Parathyroid adenoma (tissue), 2 donors: ENCODE measurements at regions not wholly inside any gene's neighbourhood (a gene's known extent, or its start where the extent isn't known, plus 50 kb on each side); places are given as distances from the start of the nearest gene placed in this dataset.
"Not testable (repeated sequence)": the region's sequence is repeated elsewhere in the genome, so short reads cannot be mapped to it uniquely, and the experiment has no call there.

Source experiments
- H2AFZ ChIP-seq: fragments of 300-600 bp; sonication (generic); one replicate; pipeline ENCODE4 v1.7.0; 2017; ENCODE audit warnings: antibody characterized with exemption, mild to moderate bottlenecking
- H3K27ac ChIP-seq: fragments of 300-600 bp; sonication (generic); one replicate; pipeline ENCODE4 v1.7.0; 2017
- H3K27me3 ChIP-seq: fragments of 300-600 bp; sonication (generic); one replicate; pipeline ENCODE4 v1.7.0; 2017; ENCODE audit warnings: low read length; ENCODE audit not compliant: control insufficient read depth, insufficient read depth
- H3K36me3 ChIP-seq: fragments of 300-600 bp; sonication (generic); one replicate; pipeline ENCODE4 v1.7.0; 2017; ENCODE audit warnings: low read length; ENCODE audit not compliant: control insufficient read depth, insufficient read depth
- H3K4me1 ChIP-seq: fragments of 300-600 bp; sonication (generic); one replicate; pipeline ENCODE4 v1.7.0; 2017; ENCODE audit warnings: control low read depth
- H3K4me2 ChIP-seq: fragments of 300-600 bp; sonication (generic); one replicate; pipeline ENCODE4 v1.7.0; 2017; ENCODE audit warnings: low read length
- H3K4me3 ChIP-seq: fragments of 300-600 bp; sonication (generic); one replicate; pipeline ENCODE4 v1.7.0; 2017; ENCODE audit warnings: low read depth, low read length
- H3K79me2 ChIP-seq: fragments of 300-600 bp; sonication (generic); one replicate; pipeline ENCODE4 v1.7.0; 2017; ENCODE audit warnings: control low read depth
- H3K9ac ChIP-seq: fragments of 300-600 bp; sonication (generic); one replicate; pipeline ENCODE4 v1.7.0; 2017; ENCODE audit warnings: mild to moderate bottlenecking
- H3K9me3 ChIP-seq: fragments of 300-600 bp; sonication (generic); one replicate; pipeline ENCODE4 v1.7.0; 2017; ENCODE audit warnings: low read length; ENCODE audit not compliant: control insufficient read depth
- TF ChIP-seq, protein P1 (sequence below): fragments of 300-600 bp; sonication (generic); IDR thresholded peaks from one replicate; pipeline ENCODE4 v1.7.0; 2017; ENCODE audit warnings: antibody characterized with exemption, mild to moderate bottlenecking
- donor health status: primary hyperparathyroidism.

DNA sequence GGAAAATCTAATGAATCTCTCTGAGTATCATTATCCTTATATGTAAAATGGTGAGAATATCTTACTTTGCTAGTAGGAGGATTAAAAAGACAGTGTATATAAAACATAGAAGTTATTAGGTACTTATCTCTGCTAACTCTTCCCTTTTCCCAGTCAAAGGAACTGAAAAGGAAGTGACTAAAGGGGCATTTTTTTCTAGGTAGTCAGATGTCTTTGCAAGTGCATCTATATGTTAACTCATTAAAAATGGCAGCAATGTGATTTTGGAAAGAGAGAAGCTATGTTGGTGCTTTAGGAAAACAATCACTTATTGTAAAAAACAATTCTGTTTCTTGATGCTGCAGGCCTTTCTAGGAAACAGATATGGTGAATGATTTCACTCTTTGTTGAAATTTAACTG, 180.9 kb downstream of the SAMD5 start:
- H3K4me3 ChIP-seq: no peak overlapping the region
- H2AFZ ChIP-seq: no peak overlapping the region
- no peaks in the 10 kb centered on the region for H3K27me3 ChIP-seq
- H3K36me3 ChIP-seq: no peaks in the 10 kb centered on the region
- TF ChIP-seq, protein P1, sequence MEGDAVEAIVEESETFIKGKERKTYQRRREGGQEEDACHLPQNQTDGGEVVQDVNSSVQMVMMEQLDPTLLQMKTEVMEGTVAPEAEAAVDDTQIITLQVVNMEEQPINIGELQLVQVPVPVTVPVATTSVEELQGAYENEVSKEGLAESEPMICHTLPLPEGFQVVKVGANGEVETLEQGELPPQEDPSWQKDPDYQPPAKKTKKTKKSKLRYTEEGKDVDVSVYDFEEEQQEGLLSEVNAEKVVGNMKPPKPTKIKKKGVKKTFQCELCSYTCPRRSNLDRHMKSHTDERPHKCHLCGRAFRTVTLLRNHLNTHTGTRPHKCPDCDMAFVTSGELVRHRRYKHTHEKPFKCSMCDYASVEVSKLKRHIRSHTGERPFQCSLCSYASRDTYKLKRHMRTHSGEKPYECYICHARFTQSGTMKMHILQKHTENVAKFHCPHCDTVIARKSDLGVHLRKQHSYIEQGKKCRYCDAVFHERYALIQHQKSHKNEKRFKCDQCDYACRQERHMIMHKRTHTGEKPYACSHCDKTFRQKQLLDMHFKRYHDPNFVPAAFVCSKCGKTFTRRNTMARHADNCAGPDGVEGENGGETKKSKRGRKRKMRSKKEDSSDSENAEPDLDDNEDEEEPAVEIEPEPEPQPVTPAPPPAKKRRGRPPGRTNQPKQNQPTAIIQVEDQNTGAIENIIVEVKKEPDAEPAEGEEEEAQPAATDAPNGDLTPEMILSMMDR: no peak
- no peaks in the 10 kb centered on the region for H3K4me1 ChIP-seq
- H3K79me2 ChIP-seq: no peaks in the 10 kb centered on the region
- H3K9me3 ChIP-seq: no peaks in the 10 kb centered on the region
- no peak overlapping the region for H3K27ac ChIP-seq
- H3K4me2 ChIP-seq: no peak overlapping the region
- H3K9ac ChIP-seq: no peak overlapping the region

DNA sequence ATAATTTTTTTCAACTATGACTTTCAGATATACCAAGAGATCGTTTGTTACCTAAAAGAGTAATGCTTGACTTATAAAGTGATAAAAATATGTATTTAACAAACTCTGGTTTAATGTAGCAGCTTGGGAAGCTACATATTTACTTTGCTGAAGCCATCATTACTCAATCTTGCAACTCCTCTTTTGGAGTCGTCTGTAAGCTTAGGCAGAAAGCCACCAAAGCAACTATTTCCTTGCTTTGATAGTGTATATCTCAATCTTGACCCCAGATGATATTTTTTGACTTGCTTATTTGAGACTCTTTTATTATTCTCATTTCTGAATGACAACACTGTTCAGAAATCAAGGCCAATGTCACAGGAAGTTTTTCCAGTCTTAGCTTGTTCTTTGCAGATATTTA, 183.0 kb downstream of the SAMD5 start:
- Histone ChIP-seq H3K4me2 (no peak overlapping the region), H3K4me3 (no peak overlapping the region)
- TF ChIP-seq, protein P1: no peak

DNA sequence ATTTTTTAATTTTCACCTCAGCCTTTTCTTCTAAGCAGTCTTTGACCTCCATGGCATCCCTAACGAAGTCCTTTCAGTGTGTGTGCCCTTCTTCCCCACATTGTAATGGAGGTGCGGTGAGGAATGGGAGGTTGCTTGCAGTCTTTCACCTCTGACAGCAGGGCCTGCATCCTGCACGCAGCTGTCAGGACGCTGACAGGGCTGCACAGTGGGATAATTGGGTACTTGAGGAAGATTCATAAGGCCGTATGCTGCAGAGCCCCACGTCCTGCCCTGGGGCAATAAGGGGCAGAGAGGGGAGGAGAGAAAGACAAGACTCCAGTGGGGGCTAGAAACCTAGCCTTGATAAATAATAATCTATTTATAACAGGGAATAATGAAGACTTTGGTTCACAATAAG, 184.7 kb downstream of the SAMD5 start:
- H3K4me2 ChIP-seq: no peak overlapping the region
- no peaks in the 10 kb centered on the region for H3K79me2 ChIP-seq
- H3K9me3 ChIP-seq: no peaks in the 10 kb centered on the region
- no peak overlapping the region for H2AFZ ChIP-seq
- H3K27me3 ChIP-seq: no peaks in the 10 kb centered on the region
- H3K4me1 ChIP-seq: no peaks in the 10 kb centered on the region
- no peak overlapping the region for H3K9ac ChIP-seq
- no peaks in the 10 kb centered on the region for H3K36me3 ChIP-seq
- no peak overlapping the region for H3K27ac ChIP-seq
- no peak overlapping the region for H3K4me3 ChIP-seq
- TF ChIP-seq, protein P1: no peak

More for the DNA sequence above, 183.0 kb downstream of the SAMD5 start:
- no peaks in the 10 kb centered on the region for H3K36me3 ChIP-seq
- no peaks in the 10 kb centered on the region for H3K9me3 ChIP-seq
- H3K4me1 ChIP-seq: no peaks in the 10 kb centered on the region
- no peak overlapping the region for H2AFZ ChIP-seq
- no peaks in the 10 kb centered on the region for H3K79me2 ChIP-seq
- no peaks in the 10 kb centered on the region for H3K27me3 ChIP-seq
- no peak overlapping the region for H3K9ac ChIP-seq
- H3K27ac ChIP-seq: no peak overlapping the region

DNA sequence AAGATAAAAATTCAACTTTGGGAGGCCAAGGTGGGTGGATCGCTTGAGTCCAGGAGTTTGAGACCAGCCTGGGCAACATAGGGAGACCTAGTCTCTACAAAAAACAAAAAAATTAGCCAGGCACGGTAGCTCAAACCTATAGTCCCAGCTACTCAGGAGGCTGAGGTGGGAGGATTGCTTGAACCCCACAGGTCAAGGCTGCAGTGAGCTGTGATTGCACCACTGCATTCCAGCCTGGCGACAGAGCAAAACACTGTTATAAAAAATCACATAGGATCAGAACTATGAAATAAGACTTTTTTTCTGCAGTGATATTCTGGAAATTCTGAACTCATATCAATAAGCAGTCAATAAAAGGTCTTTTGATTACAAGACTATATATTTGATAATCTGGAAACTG, 186.1 kb downstream of the SAMD5 start:
- not testable (repeated sequence) for H3K4me3 ChIP-seq, H3K79me2 ChIP-seq, H3K9ac ChIP-seq, H3K4me2 ChIP-seq, H2AFZ ChIP-seq, H3K27ac ChIP-seq, H3K9me3 ChIP-seq, H3K36me3 ChIP-seq, H3K27me3 ChIP-seq, H3K4me1 ChIP-seq

DNA sequence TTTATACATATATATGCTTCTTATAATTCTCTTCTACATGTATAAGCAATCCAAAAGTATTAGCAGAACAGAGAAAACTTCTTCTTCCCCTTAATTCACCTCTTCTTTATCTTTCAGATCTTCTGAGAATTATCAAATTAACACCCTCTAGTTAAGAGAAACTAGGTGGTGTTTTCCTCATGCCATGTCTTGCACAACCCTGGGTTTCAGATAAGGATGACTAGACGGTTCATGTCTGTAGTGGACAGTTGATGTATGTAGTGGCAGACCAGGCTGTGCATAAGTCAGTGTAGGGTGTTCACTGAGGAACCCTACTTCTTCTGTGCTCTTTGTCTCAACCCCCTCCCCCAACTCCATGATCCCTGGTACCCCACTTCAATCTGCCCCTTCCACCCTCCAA, 187.3 kb downstream of the SAMD5 start:
- Histone ChIP-seq H3K36me3 (no peaks in the 10 kb centered on the region), H3K4me3 (no peak overlapping the region), H2AFZ (no peak overlapping the region), H3K79me2 (no peaks in the 10 kb centered on the region), H3K9me3 (no peaks in the 10 kb centered on the region), H3K27ac (no peak overlapping the region), H3K27me3 (no peaks in the 10 kb centered on the region), H3K4me1 (no peaks in the 10 kb centered on the region), H3K9ac (no peak overlapping the region), H3K4me2 (no peak overlapping the region)
- TF ChIP-seq, protein P1: no peak
